PC-3 (cell line): ENCODE measurements at regions not wholly inside any gene's neighbourhood (a gene's known extent, or its start where the extent isn't known, plus 50 kb on each side); places are given as distances from the start of the nearest gene placed in this dataset.

Experiments used
- ATAC-seq: fragments of 200-7000 bp; cut with Tn5 transposase; 2 replicates; pipeline ENCODE4 v1.9.1; 2020; ENCODE audit warnings: mild to moderate bottlenecking, moderate library complexity
- BruUV-seq: library from RNA; stranded (reverse); fragments of 400-500 nt; replicated peaks from 2 replicates; lab custom pipeline; 2021; lab: Mats Ljungman, UMichigan
- CTCF ChIA-PET: fragments of 300-600 bp; sonication (Branson Sonifier 250); formaldehyde crosslinking; loops from one replicate; lab custom pipeline; 2022; ENCODE audit warnings: antibody characterized with exemption; lab: Charles Lee
- POLR2A ChIA-PET: fragments of 300-600 bp; sonication (Branson Sonifier 250); formaldehyde crosslinking; loops from one replicate; lab custom pipeline; 2022; ENCODE audit warnings: antibody characterized with exemption; ENCODE audit not compliant: unreplicated experiment; lab: Charles Lee
- DNase-seq: peaks from one replicate; pipeline ENCODE4 v3.0.0-alpha.2; 2015
- H2AFZ ChIP-seq: fragments of 300-600 bp; sonication (generic); 2 replicates; pipeline ENCODE4 v1.6.0; 2016; ENCODE audit warnings: antibody characterized with exemption, low read length
- H3F3A ChIP-seq: fragments of 300-600 bp; sonication (generic); one replicate; pipeline ENCODE4 v1.6.0; 2017; ENCODE audit warnings: antibody characterized with exemption, low read length, control low read depth, mild to moderate bottlenecking; ENCODE audit not compliant: unreplicated experiment
- H3K27ac ChIP-seq: fragments of 300-600 bp; sonication (generic); 2 replicates; pipeline ENCODE4 v1.5.1; 2016; ENCODE audit warnings: mild to moderate bottlenecking, low read length
- H3K27me3 ChIP-seq: fragments of 300-600 bp; sonication (generic); 2 replicates; pipeline ENCODE4 v1.6.1; 2016; ENCODE audit warnings: low read length, mixed read lengths
- H3K36me3 ChIP-seq: fragments of 300-600 bp; sonication (generic); 2 replicates; pipeline ENCODE4 v1.6.1; 2016; ENCODE audit warnings: low read depth, mixed run types, low read length, mixed read lengths
- H3K4me1 ChIP-seq: fragments of 300-600 bp; sonication (generic); 2 replicates; pipeline ENCODE4 v1.5.1; 2016; ENCODE audit warnings: low read length; ENCODE audit not compliant: insufficient read depth
- H3K4me2 ChIP-seq: fragments of 300-600 bp; sonication (generic); 2 replicates; pipeline ENCODE4 v1.6.0; 2016; ENCODE audit warnings: low read length
- H3K4me3 ChIP-seq: fragments of 300-600 bp; sonication (generic); 2 replicates; pipeline ENCODE4 v1.5.1; 2016; ENCODE audit warnings: mild to moderate bottlenecking, low read length, mixed read lengths
- H3K79me2 ChIP-seq: fragments of 300-600 bp; sonication (generic); 2 replicates; pipeline ENCODE4 v1.6.1; 2017; ENCODE audit warnings: low read length, mixed read lengths
- H3K9ac ChIP-seq: fragments of 300-600 bp; sonication (generic); 2 replicates; pipeline ENCODE4 v1.6.0; 2016; ENCODE audit warnings: mild to moderate bottlenecking, low read length
- H3K9me2 ChIP-seq: fragments of 300-600 bp; sonication (generic); replicated peaks from 2 replicates; pipeline ENCODE4 v1.6.1; 2016; ENCODE audit warnings: mixed run types, low read length, mixed read lengths
- H3K9me3 ChIP-seq: fragments of 300-600 bp; sonication (generic); 2 replicates; pipeline ENCODE4 v1.6.1; 2016; ENCODE audit warnings: low read length, mixed read lengths
- H4K20me1 ChIP-seq: fragments of 300-600 bp; sonication (generic); 2 replicates; pipeline ENCODE4 v1.6.1; 2016; ENCODE audit warnings: low read length, mixed read lengths
- CTCF ChIP-seq: fragments of 300-600 bp; sonication (generic); conservative IDR thresholded peaks from 2 replicates; pipeline ENCODE4 v1.5.1; 2017; ENCODE audit warnings: antibody characterized with exemption, low read depth, mild to moderate bottlenecking, low read length
- EZH2 ChIP-seq: fragments of 300-600 bp; sonication (generic); IDR thresholded peaks from one replicate; pipeline ENCODE4 v1.6.1; 2017; ENCODE audit warnings: antibody characterized with exemption, mild to moderate bottlenecking, low read length; ENCODE audit not compliant: unreplicated experiment
- EZH2phosphoT487 ChIP-seq: fragments of 300-600 bp; sonication (generic); IDR thresholded peaks from 2 replicates; pipeline ENCODE4 v1.6.1; 2018; ENCODE audit warnings: mild to moderate bottlenecking, antibody characterized with exemption, low read length, borderline replicate concordance
- intact Hi-C: fragments of 100-400 bp; cut with micrococcal nuclease; formaldehyde crosslinking; loops from 2 replicates; pipeline ENCODE4 v1.9.0; 2023

GRCh38 chr2:65870826-65871225 is 438.4 kb upstream of the SPRED2 start:
- H3K36me3 ChIP-seq, result no peaks in the 10 kb centered on the region
- TF ChIP-seq EZH2, result no peak
- no peak overlapping the region for H3K27ac ChIP-seq
- no peaks in the 10 kb centered on the region for H3K9me3 ChIP-seq
- ChIA-PET POLR2A (no interaction called here), CTCF (no interaction called here)
- no peaks in the 10 kb centered on the region for H3K79me2 ChIP-seq
- no peak overlapping the region for H2AFZ ChIP-seq
- intact Hi-C loops, result no loop called here
- no peak overlapping the region for H3K4me2 ChIP-seq
- no peak for ATAC-seq
- no TSS peak for BruUV-seq
- H3F3A ChIP-seq, result no peaks in the 10 kb centered on the region
- H3K27me3 ChIP-seq, result peaks cover 85% of the 10 kb centered on the region
- no peaks in the 10 kb centered on the region for H3K4me1 ChIP-seq
- H4K20me1 ChIP-seq, result no peaks in the 10 kb centered on the region
- no peak for DNase-seq
- no peak overlapping the region for H3K9ac ChIP-seq
- no peaks in the 10 kb centered on the region for H3K9me2 ChIP-seq
- H3K4me3 ChIP-seq, result no peak overlapping the region

GRCh38 chr2:65869296-65869695 is 436.9 kb upstream of the SPRED2 start:
- peaks cover 94% of the 10 kb centered on the region for H3K27me3 ChIP-seq
- no TSS peak for BruUV-seq
- POLR2A ChIA-PET, result no interaction called here

GRCh38 chr2:65868177-65868576 is 435.8 kb upstream of the SPRED2 start:
- no peaks in the 10 kb centered on the region for H3K4me1 ChIP-seq
- no peaks in the 10 kb centered on the region for H3K36me3 ChIP-seq
- no peak overlapping the region for H3K4me3 ChIP-seq
- peaks cover 93% of the 10 kb centered on the region for H3K27me3 ChIP-seq
- ChIA-PET POLR2A (no interaction called here), CTCF (no interaction called here)
- no peaks in the 10 kb centered on the region for H3F3A ChIP-seq
- H3K4me2 ChIP-seq, result no peak overlapping the region
- H3K9me3 ChIP-seq, result no peaks in the 10 kb centered on the region
- no peak overlapping the region for H3K9ac ChIP-seq
- BruUV-seq, result no TSS peak
- TF ChIP-seq EZH2, result no peak
- no peak for TF ChIP-seq EZH2phosphoT487
- TF ChIP-seq CTCF, result no peak
- intact Hi-C loops, result no loop called here
- no peaks in the 10 kb centered on the region for H4K20me1 ChIP-seq
- DNase-seq, result no peak
- H3K9me2 ChIP-seq, result no peaks in the 10 kb centered on the region
- no peak overlapping the region for H3K27ac ChIP-seq
- no peak overlapping the region for H2AFZ ChIP-seq
- no peak for ATAC-seq
- no peaks in the 10 kb centered on the region for H3K79me2 ChIP-seq

More at GRCh38 chr2:65869296-65869695, 436.9 kb upstream of the SPRED2 start:
- no peaks in the 10 kb centered on the region for H3K4me1 ChIP-seq
- H3K36me3 ChIP-seq, result no peaks in the 10 kb centered on the region
- no peak overlapping the region for H2AFZ ChIP-seq
- CTCF ChIA-PET, result interaction anchor here (0.7 kb wide), 1 partner anchor 12 kb away, joined by 4 read pairs; no protein-coding TSS in a partner anchor
- no peak overlapping the region for H3K4me2 ChIP-seq
- TF ChIP-seq EZH2phosphoT487 (no peak), EZH2 (no peak), CTCF (no peak)
- H3K79me2 ChIP-seq, result no peaks in the 10 kb centered on the region
- H3K9me3 ChIP-seq, result no peaks in the 10 kb centered on the region
- no peaks in the 10 kb centered on the region for H3K9me2 ChIP-seq
- H3F3A ChIP-seq, result no peaks in the 10 kb centered on the region
- DNase-seq, result no peak
- intact Hi-C loops, result no loop called here
- H3K9ac ChIP-seq, result no peak overlapping the region
- no peak overlapping the region for H3K27ac ChIP-seq
- no peak overlapping the region for H3K4me3 ChIP-seq
- H4K20me1 ChIP-seq, result no peaks in the 10 kb centered on the region
- ATAC-seq, result no peak
